K562 (cell line): ENCODE measurements at regions not wholly inside any gene's neighbourhood (a gene's known extent, or its start where the extent isn't known, plus 50 kb on each side); places are given as distances from the start of the nearest gene placed in this dataset.

ENCODE experiments used
- ATAC-seq: fragments of 200-7000 bp; cut with Tn5 transposase; 3 replicates; pipeline ENCODE4 v1.9.1; 2020; ENCODE audit warnings: moderate library complexity
- BruUV-seq: library from RNA; stranded (reverse); fragments of 400-500 nt; replicated peaks from 2 replicates; lab custom pipeline; 2021; lab: Mats Ljungman, UMichigan
- CTCF ChIA-PET: fragments of 300-600 bp; formaldehyde crosslinking; extraction: SDS; loops from one replicate; lab custom pipeline; 2021; ENCODE audit warnings: low intra/inter-chr PET ratio; lab: Yijun Ruan, JAX
- POLR2A ChIA-PET: fragments of 300-600, 350-650 bp; sonication (Branson Sonifier 250); formaldehyde crosslinking; extraction: SDS; loops from one replicate; lab custom pipeline; 2021; ENCODE audit warnings: antibody characterized with exemption, inconsistent platforms; lab: Yijun Ruan, JAX
- DNase-seq, 4 experiments: peaks; one replicate each; pipeline versions ENCODE4 v3.0.0 to v3.0.0-alpha.2; 2011 to 2018; ENCODE audit warnings: low spot score in 3 of 4, mixed read lengths in 3 of 4; ENCODE audit errors: extremely low read depth in 1 of 4
- FAIRE-seq: peaks from 2 replicates; lab custom pipeline; 2011; peaks lifted over from hg19 to GRCh38; lab: Jason Lieb, UNC
- H2AFZ ChIP-seq: 2 replicates; pipeline ENCODE4 v1.6.0; 2011; ENCODE audit warnings: low read depth, low read length, control low read depth, inconsistent platforms
- H3K27ac ChIP-seq: fragments of 200-600 bp; 3 replicates; pipeline ENCODE4 v1.8.0; 2011; ENCODE audit warnings: low read depth, mild to moderate bottlenecking, control low read depth, inconsistent platforms, low read length, moderate library complexity, mixed read lengths; ENCODE audit errors: extremely low read depth
- H3K27me3 ChIP-seq, 2 experiments: fragments of 300-600 bp in 1 of 2; 2 replicates in 1 of 2; 3 replicates in 1 of 2; pipeline versions ENCODE4 v1.6.0 to v1.8.0; 2011; ENCODE audit warnings: inconsistent platforms in 2 of 2, low read length in 2 of 2, mild to moderate bottlenecking in 1 of 2, mixed read lengths in 1 of 2, moderate library complexity in 1 of 2; ENCODE audit not compliant: control insufficient read depth in 2 of 2, insufficient read depth in 2 of 2
- H3K36me3 ChIP-seq: fragments of 300-600 bp; 3 replicates; pipeline ENCODE4 v1.8.0; 2011; ENCODE audit warnings: mild to moderate bottlenecking, low read length, inconsistent platforms; ENCODE audit not compliant: control insufficient read depth, insufficient read depth
- H3K4me1 ChIP-seq, 2 experiments: fragments of 200-600 bp in 1 of 2; replicated peaks in 1 of 2; 2 replicates in 1 of 2; 3 replicates in 1 of 2; pipeline versions ENCODE4 v1.5.1 to v1.8.0; 2011; ENCODE audit warnings: inconsistent platforms in 2 of 2, low read length in 2 of 2, mild to moderate bottlenecking in 1 of 2, mixed read lengths in 1 of 2, moderate library complexity in 1 of 2; ENCODE audit not compliant: control insufficient read depth in 2 of 2, insufficient read depth in 2 of 2
- H3K4me2 ChIP-seq: 2 replicates; pipeline ENCODE4 v1.6.1; 2011; ENCODE audit warnings: low read length, control low read depth, inconsistent platforms, mixed read lengths; ENCODE audit not compliant: insufficient read depth
- H3K4me3 ChIP-seq: fragments of 200-600 bp; sonication (generic), shearing (Covaris generic); 2 replicates; pipeline ENCODE4 v1.5.1; 2016; ENCODE audit warnings: control low read depth, inconsistent platforms
- H3K79me2 ChIP-seq: fragments of 200-600 bp; 3 replicates; pipeline ENCODE4 v1.8.0; 2011; ENCODE audit warnings: low read length, inconsistent platforms; ENCODE audit not compliant: control insufficient read depth, insufficient read depth
- H3K9ac ChIP-seq, 2 experiments: 2 replicates each; pipeline versions ENCODE4 v1.6.0 to v1.6.1; 2011; ENCODE audit warnings: low read depth in 2 of 2, low read length in 2 of 2, control low read depth in 1 of 2, inconsistent platforms in 1 of 2, mild to moderate bottlenecking in 1 of 2, mixed read lengths in 1 of 2; ENCODE audit not compliant: insufficient read depth in 1 of 2
- H3K9me1 ChIP-seq: one replicate; pipeline ENCODE4 v1.6.0; 2011; ENCODE audit warnings: inconsistent platforms, mild to moderate bottlenecking, low read length, moderate library complexity; ENCODE audit not compliant: control insufficient read depth, insufficient read depth
- H3K9me3 ChIP-seq: replicated peaks from 2 replicates; pipeline ENCODE4 v1.5.1; 2011; ENCODE audit warnings: low read depth, low read length, inconsistent platforms; ENCODE audit not compliant: control insufficient read depth, insufficient read depth
- H4K20me1 ChIP-seq: replicated peaks from 2 replicates; pipeline ENCODE4 v1.6.1; 2011; ENCODE audit warnings: low read length, inconsistent platforms, mixed read lengths; ENCODE audit not compliant: control insufficient read depth, insufficient read depth
- CCAR2 ChIP-seq: fragments of 200-400 bp; formaldehyde crosslinking; IDR thresholded peaks from 2 replicates; pipeline ENCODE4 v1.6.1; 2017; ENCODE audit warnings: mild to moderate bottlenecking, low read depth, low read length
- CREB5 ChIP-seq: fragments of 250-450 bp; sonication (Bioruptor Pico); IDR thresholded peaks from 2 replicates; pipeline ENCODE4 v1.5.0; 2020; ENCODE audit warnings: mild to moderate bottlenecking
- HNRNPH1 ChIP-seq: fragments of 200-400 bp; formaldehyde crosslinking; optimal IDR thresholded peaks from 2 replicates; pipeline ENCODE3; 2017; ENCODE audit warnings: low read depth, mild to moderate bottlenecking, low read length, moderate library complexity
- NUFIP1 ChIP-seq: fragments of 450-650 bp; IDR thresholded peaks from 2 replicates; pipeline ENCODE4 v1.6.1; 2018; ENCODE audit not compliant: partially characterized antibody
- POLR3G ChIP-seq: IDR thresholded peaks from 2 replicates; pipeline ENCODE4 v1.6.1; 2011; ENCODE audit not compliant: insufficient read length, insufficient replicate concordance; ENCODE audit errors: extremely low read depth
- RNF2 ChIP-seq: sonication (generic); IDR thresholded peaks from 2 replicates; pipeline ENCODE4 v1.6.1; 2016
- ZNF146 ChIP-seq: IDR thresholded peaks from one replicate; pipeline ENCODE4 v1.6.1; 2018; ENCODE audit warnings: missing compliant biosample characterization; ENCODE audit not compliant: unreplicated experiment
- ZNF165 ChIP-seq: fragments of 250-450 bp; sonication (Bioruptor Pico); IDR thresholded peaks from 2 replicates; pipeline ENCODE4 v1.4.0; 2020; ENCODE audit warnings: borderline replicate concordance
- ZNF174 ChIP-seq: fragments of 250-450 bp; sonication (Bioruptor Pico); IDR thresholded peaks from 2 replicates; pipeline ENCODE4 v1.4.0; 2020; ENCODE audit warnings: mild to moderate bottlenecking
- ZNF197 ChIP-seq: fragments of 200-800 bp; sonication (Bioruptor generic); IDR thresholded peaks from 2 replicates; pipeline ENCODE4 v1.6.1; 2016; ENCODE audit warnings: low read depth, missing genetic modification characterization, missing compliant biosample characterization
- ZNF764 ChIP-seq: fragments of 250-450 bp; sonication (Bioruptor Pico); IDR thresholded peaks from 2 replicates; pipeline ENCODE4 v1.4.0; 2020; ENCODE audit warnings: low read depth, mild to moderate bottlenecking, moderate library complexity
- WGBS: fragments of 100-300 bp; shearing (Covaris generic); methylation state at CpG from one replicate; pipeline ENCODE4 v1.1.6; 2016; ENCODE audit warnings: low coverage, mixed read lengths; ENCODE audit not compliant: insufficient coverage; ENCODE audit errors: missing lambda C conversion rate; 5-methylcytosine and 5-hydroxymethylcytosine counted together
- in situ Hi-C: fragments of 300-500 bp; cut with MboI; formaldehyde crosslinking; loops from 4 replicates; pipeline ENCODE4 v1.15.0; 2018; ENCODE audit warnings: inconsistent platforms, mixed read lengths
- intact Hi-C: fragments of 100-400 bp; cut with micrococcal nuclease; formaldehyde crosslinking; loops from 2 replicates; pipeline ENCODE4 v1.14.2; 2022
- TF ChIP-seq, protein P1 (sequence below): fragments of 450-650 bp; IDR thresholded peaks from 2 replicates; pipeline ENCODE4 v1.6.1; 2016; ENCODE audit warnings: borderline replicate concordance

- in situ Hi-C loops = no loop called here
- Histone ChIP-seq H2AFZ (no peak overlapping the region), H3K9ac (no peak overlapping the region), H4K20me1 (no peaks in the 10 kb centered on the region), H3K4me2 (no peak overlapping the region), H3K36me3 (no peaks in the 10 kb centered on the region), H3K9me1 (no peaks in the 10 kb centered on the region), H3K4me3 (no peak overlapping the region)
- 0% methylated on average over 1 of the region's 1 CpG for WGBS
- no TSS peak for BruUV-seq
- TF ChIP-seq ZNF174 = no peak
- TF ChIP-seq RNF2 = no peak
- TF ChIP-seq NUFIP1 = no peak
- TF ChIP-seq CCAR2 = no peak
- no peak for TF ChIP-seq CREB5 (CRISPR knock-in tag)
- TF ChIP-seq HNRNPH1 = no peak
- TF ChIP-seq, protein P1, sequence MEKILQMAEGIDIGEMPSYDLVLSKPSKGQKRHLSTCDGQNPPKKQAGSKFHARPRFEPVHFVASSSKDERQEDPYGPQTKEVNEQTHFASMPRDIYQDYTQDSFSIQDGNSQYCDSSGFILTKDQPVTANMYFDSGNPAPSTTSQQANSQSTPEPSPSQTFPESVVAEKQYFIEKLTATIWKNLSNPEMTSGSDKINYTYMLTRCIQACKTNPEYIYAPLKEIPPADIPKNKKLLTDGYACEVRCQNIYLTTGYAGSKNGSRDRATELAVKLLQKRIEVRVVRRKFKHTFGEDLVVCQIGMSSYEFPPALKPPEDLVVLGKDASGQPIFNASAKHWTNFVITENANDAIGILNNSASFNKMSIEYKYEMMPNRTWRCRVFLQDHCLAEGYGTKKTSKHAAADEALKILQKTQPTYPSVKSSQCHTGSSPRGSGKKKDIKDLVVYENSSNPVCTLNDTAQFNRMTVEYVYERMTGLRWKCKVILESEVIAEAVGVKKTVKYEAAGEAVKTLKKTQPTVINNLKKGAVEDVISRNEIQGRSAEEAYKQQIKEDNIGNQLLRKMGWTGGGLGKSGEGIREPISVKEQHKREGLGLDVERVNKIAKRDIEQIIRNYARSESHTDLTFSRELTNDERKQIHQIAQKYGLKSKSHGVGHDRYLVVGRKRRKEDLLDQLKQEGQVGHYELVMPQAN = no peak
- TF ChIP-seq ZNF197 (CRISPR knock-in tag) = no peak
- no peak for TF ChIP-seq ZNF146 (CRISPR knock-in tag)
- TF ChIP-seq ZNF764 (CRISPR knock-in tag) = no peak
- TF ChIP-seq POLR3G = no peak
- TF ChIP-seq ZNF165 (CRISPR knock-in tag) = no peak
- TF ChIP-seq, all 486 proteins: peak for 0
- H3K27me3 ChIP-seq = no peaks in the 10 kb centered on the region
- no peak for FAIRE-seq
- no peaks in the 10 kb centered on the region for H3K9me3 ChIP-seq
- ATAC-seq = no peak
- DNase-seq = no peak
- POLR2A ChIA-PET = no interaction called here
- H3K79me2 ChIP-seq = no peaks in the 10 kb centered on the region
- no peak overlapping the region for H3K27ac ChIP-seq
- CTCF ChIA-PET = no interaction called here
- intact Hi-C loops = no loop called here
- no peaks in the 10 kb centered on the region for H3K4me1 ChIP-seq
Observed at GRCh38 chr5:44945743-44946142, 137.0 kb downstream of the MRPS30 start.
